Ureter (tissue), 1 donor: ENCODE measurements at regions not wholly inside any gene's neighbourhood (a gene's known extent, or its start where the extent isn't known, plus 50 kb on each side); places are given as distances from the start of the nearest gene placed in this dataset.

Source experiments
- DNase-seq: peaks from one replicate; pipeline ENCODE4 v3.0.0-alpha.2; 2020; ENCODE audit warnings: low spot score
- donor health status: DM: yes; HTN: yes; CAD: no.

DNA sequence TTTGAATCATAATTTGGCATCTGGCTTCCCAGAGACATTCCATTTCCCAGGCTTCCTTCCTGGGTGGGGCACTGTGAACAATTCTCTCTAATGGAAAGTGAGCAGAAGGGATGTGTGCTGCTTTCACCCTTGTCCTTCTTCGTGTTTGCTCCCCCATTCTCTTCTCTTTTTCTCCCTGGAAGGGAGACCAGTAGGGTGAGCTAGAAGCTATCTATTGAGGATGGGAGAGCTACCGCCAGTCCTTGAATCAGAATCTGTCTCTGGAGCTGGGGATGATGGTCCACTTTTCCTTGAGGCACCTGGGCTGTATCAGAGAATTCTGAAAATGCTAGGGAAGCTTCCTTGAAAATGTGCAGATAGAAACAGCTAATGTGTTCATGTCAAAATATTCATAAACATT, 453.9 kb downstream of the WDR72 start:
- DNase-seq: no peak

- DNase-seq: no peak
Measured at GRCh38 chr15:53305101-53305500, 454.4 kb downstream of the WDR72 start.

DNA sequence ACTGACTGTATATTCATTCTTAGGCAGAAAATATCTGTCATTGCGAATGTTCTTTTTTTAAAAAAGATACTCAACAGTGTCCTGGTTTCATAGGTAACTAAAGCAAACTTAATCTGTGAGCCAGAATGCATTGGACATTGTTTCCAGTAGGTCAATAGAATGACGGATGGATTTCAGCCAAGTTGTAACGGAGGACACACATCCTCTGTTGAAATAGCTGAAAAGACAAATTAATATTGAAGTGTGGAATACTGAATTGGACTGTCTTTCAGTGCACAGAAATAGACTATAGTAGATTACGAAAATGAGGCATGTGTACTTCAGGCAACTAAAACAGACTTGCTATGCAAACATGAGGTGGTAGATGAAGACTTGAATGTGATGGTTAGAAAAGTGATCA, 461.6 kb downstream of the WDR72 start:
- DNase-seq: no peak

GRCh38 chr15:53296603-53297002, 462.9 kb downstream of the WDR72 start:
- no peak for DNase-seq

DNA sequence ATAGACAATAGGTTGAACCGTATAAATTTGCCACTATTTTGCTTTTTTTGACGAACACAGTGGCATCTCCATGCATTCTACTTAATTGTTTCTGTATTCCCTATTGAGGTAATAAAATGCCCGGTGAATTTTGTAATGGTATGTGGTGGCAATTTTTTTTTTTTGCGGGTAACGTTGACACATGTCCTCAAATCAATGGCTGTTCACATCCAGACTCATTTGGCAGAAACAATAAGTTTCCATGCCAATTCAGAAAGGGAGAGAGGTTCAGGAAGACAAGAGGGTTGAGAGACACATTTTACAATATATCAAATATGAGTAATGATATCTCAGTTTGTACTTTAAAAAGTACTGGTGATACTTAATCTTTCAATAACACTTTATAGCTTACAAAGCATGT, 463.9 kb downstream of the WDR72 start:
- DNase-seq: no peak

GRCh38 chr15:53288542-53288941, 470.9 kb downstream of the WDR72 start:
- no peak for DNase-seq

DNA sequence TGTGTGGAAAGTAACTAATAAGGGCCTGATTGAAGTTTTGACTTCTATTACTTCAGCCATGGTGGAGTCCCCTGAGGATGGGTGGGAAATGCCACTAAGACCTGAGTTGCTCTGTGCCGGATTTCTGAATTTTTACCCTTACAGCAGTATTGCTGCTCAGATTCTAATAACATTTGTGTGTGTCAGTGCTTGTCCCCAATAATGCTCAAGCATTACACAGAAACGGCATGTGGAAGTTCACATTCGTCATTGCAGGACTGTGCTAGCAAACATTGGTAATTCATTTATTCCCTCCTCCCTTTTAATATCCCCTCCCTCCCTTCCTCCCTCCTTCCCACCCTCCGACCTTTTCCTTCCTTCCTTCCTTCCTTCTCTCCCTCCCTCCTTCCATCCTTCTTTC, 484.5 kb upstream of the ONECUT1 start:
- no peak for DNase-seq

DNA sequence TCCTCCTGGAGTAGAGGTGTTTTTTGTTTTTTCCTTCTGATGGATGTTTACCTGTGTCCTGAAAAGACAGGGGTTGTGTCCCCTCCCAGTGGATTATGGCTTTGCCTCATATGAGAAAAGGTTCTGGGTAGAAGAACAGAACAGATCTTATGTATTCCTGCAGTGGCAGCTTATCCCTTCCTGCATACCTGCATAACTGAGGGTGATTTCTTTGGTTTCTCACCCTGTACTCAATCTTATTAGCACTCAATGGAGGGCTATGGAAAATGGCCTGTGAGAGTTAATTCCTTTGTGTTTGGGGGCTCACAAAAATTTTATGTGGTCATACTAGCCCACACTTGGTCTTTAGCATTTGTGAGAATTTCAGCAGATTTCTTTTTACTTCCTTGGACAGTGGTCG, 482.0 kb upstream of the ONECUT1 start:
- no peak for DNase-seq

- no peak for DNase-seq
Measured at GRCh38 chr15:53266176-53266575, 476.0 kb upstream of the ONECUT1 start.

- DNase-seq: no peak
Measured at GRCh38 chr15:53260647-53261046, 470.5 kb upstream of the ONECUT1 start.

- no peak for DNase-seq
Measured at GRCh38 chr15:53256457-53256856, 466.3 kb upstream of the ONECUT1 start.

DNA sequence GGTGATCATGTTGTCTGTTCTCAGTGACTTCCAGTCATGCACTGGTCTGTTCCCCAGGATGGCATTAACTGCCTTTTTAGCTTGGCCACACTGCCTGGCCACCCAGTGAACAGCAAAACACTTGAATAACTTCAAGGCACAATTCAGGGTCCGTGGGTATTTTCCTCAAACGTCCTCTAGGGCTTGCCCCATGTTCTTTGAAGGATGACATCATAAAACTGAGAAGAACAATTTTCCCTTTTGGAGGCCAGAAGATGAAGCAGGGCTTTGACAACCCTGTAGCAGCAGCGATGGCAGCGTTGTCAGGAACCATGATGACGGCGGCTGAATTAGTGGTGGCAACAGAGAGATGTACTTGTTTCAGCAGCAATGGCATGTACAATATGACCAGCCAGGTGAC, 465.9 kb upstream of the ONECUT1 start:
- DNase-seq: no peak

- DNase-seq: no peak
Measured at GRCh38 chr15:53251996-53252395, 461.9 kb upstream of the ONECUT1 start.

DNA sequence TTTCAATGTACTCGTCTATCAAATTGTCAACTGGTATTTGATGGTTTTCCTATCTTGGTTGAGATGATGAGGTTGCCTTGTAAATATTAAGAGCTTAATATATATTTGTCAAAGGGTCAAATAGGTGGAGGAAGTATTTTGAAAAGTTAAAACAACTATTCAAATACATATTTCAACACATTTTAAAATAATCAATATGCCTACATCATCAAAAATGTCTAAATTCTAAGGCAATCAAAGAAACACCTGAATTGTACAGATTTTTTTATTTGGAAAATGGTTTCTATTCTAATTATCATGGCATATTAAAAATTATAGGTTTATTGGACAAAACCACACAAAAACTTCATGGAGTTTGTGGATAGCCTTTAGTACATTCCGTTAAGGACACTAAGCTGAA, 461.4 kb upstream of the ONECUT1 start:
- DNase-seq: no peak

DNA sequence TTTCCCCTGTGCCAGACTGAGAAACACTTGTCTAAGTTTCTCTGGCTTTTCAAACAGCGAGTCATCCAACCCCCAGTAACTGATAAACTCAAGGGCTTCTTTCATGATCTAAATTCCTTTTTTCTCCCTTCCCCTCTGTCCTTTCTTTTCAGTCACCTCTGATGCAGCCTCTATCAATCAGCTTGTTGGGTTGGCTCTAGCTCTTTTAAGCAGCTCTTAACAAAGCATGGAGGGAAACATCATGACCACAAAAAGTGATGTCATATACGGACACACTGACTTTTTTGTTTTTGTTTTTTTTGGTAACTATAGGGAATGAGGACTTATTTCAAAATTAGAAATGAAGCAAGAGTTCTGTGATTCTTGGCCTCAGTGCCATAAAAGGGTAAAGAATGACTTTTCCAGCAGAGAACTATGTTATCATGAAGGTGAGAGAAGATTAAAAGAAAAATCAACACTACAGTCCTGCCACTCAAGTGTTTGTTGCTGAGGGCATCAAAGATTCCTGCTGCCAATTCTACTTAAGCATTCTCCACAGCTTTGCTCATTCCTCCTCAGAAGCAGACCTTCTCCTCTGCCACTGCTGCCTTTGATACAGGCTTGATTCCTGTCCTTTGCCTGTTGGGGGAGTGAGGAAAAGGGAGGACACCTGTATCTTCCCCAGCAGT, 457.0 kb upstream of the ONECUT1 start:
- DNase-seq: no peak

DNA sequence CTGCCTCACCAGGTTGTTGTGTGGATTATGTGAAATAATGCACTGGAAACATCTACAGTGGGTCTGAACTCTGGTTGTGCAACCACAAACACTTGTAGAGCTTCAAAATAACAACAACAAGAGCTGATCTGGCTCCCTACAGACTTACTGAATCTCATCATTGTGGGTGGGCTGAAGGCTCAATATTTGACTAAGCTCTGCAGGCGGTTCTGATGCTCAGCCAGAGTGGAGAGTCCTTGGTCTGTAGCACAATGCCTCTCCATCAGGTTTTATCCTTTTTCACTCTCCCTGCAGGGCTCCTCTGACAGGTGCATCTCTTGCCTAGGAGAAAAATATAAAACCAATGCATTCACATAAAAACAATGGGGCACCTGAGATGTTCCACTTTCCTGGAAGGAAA, 456.3 kb upstream of the ONECUT1 start:
- DNase-seq: no peak

DNA sequence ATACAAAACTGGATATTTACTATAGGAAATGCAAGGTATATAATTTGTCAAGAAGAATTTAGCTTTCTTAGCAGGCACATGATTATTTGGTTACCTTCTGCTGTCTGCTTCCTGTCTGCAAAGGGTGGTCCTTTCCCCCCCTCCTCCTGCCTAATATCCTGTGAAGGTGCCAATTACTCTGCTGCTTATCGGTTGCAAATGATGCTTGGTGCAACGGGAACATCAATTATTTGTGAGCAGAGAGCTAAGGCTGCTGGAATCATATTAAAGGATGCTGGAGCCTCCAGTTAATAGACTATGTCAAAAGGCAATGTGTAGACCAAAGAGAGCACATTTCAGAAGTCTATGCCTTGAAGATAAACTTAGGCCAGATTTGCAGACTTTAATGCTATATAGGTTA, 443.7 kb upstream of the ONECUT1 start:
- no peak for DNase-seq

GRCh38 chr15:53230473-53230872, 440.3 kb upstream of the ONECUT1 start:
- DNase-seq: no peak

DNA sequence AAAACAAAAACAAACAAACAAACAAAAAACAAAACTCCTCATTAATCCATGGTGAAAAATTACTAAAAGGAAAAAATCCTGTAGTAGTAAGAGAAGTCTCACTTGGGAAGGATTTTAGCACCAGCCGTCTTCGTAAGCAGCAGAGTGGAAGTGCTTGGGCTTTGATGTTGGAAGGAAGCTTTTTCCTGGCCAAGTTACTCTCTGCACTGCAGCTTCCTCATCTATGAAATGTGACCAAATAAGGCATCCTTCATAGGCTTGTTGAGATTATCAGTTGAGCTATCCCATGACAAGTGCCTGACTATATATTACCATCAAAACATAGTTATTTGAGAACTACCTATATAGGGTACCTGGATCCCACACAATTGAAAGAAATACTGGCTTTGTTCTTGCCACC, 436.4 kb upstream of the ONECUT1 start:
- DNase-seq: no peak

GRCh38 chr15:53225781-53226180, 435.6 kb upstream of the ONECUT1 start:
- no peak for DNase-seq

DNA sequence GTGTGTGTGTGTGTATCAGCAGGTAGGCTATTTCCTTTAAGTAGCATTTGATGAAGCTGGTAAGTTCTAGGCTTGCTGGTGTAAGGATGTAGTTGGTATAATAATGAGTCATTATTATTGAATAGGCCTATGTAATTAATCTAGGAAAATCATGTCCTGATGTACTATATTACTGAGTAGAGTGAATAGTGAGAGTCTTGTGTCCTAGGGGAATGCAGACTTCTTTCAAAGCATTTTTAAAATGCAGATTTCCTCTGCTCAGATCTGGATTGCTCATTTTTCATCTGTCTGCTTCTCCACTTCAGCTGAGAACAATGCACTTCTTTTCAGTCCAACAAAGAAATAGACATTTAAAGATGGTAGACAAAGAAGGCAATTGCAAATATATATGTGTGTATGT, 434.2 kb upstream of the ONECUT1 start:
- no peak for DNase-seq

- no peak for DNase-seq
Measured at GRCh38 chr15:53223815-53224214, 433.7 kb upstream of the ONECUT1 start.

DNA sequence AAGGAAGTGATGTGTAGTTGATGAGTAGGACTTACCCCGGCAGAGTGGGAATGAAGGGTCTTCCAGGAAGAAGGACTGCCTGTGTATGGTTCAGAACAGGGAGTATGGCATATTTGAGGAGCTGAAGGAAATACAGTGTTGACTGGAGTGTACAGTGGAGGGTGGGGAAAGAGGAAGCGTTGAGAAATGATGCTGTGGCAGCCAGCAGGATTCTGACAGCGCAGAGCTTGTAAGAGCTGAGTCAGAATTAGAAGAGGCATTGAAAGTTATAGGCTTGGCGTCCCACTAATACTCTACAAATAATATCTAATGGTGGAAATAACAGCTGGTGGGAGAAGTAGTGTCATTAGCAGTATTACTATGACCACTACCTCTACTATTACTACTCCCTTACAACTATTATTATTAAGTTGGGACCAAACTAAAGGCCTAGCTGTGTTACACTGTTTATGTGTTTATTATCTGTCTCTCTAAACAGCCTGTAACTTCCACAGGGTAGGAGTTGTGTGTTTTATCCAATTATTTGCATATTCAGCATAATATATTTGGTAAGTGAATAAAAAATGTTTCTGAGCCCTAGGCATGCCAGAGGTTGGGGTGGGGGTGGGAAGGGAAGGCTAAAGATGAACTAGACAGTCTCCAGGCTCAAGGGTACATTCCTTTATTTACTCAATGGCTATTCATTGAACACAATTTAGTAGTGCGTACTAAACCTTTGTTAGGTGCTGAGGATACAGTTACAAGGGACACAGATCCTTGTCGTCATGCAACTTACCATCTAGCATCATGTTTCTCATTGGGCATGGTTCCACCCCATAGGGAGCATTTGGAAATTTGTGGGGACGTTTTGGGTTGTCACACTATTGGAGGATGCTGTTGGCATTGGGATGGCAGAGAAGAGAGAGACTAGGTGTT, 428.8 kb upstream of the ONECUT1 start:
- DNase-seq: no peak
